GM18909 (cell line): ENCODE measurements at regions not wholly inside any gene's neighbourhood (a gene's known extent, or its start where the extent isn't known, plus 50 kb on each side); places are given as distances from the start of the nearest gene placed in this dataset.
"Not testable (repeated sequence)": the region's sequence is repeated elsewhere in the genome, so short reads cannot be mapped to it uniquely, and the experiment has no call there.

Source experiments
- ATAC-seq: cut with Tn5 transposase; IDR thresholded peaks from one replicate; pipeline ENCODE4 v1.9.1; 2021; ENCODE audit warnings: mild to moderate bottlenecking; ENCODE audit not compliant: unreplicated experiment, poor library complexity

DNA sequence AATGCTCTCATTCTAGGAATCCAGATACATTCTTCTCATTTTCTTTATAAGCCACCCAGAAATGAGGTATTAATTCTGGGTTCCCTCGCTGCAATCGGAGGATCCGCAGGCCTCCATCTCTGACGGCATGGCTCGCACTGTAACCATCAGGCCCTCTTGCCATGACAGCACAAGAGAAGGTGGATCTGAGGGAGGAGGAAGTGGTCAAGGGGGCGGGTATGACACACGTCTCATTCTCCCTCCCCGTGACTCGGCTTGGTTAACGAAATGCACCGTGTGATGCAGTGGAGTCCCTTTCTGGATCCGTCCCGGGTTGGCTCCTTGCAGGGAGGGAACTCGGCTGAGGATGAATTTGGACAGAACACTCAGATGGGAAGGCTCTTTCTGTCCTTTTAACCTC lies 280.2 kb downstream of the TCERG1L start:
- ATAC-seq: no peak

GRCh38 chr10:131032329-131033165 lies 279.0 kb downstream of the TCERG1L start:
- ATAC-seq: no peak

- ATAC-seq: no peak
These were observed 278.1 kb downstream of the TCERG1L start for GRCh38 chr10:131033166-131034085.

DNA sequence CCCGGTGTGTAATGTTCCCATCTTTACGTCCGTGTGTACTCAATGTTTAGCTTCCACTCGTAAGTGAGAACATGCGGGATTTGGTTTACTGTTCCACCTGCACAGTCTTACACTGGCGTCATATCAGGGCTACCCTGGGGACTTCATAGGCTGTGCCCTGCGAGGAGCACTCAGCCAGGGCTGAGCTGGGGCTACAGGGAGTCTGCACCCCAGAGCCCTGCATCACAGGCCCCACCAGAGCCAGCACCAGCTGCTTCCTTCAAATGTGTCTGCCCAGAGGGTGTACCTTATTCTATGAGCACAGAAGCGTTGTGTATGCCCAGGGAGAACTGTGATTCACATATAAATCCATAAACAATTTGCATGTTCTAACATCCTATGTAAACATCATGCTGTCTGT lies 277.1 kb downstream of the TCERG1L start:
- no peak for ATAC-seq

DNA sequence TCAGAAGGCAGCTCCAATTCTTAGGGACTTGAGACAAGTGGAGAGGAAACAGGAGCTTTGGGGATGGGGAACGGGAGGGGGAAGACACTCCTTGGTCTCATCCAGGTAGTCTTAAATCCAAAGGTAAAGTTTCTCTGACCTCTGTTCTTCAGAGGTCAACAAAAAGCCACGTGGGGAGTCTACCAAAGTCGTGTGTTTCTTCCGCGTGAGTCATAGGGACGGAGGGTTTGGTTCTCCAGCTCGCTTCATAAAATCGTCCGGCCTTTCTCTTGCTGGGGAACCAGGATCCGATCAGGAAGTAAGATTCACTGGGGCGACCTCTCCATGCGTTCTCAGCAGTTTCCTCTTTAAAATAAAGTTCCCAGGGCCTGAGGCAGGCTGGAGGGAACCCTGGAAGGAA lies 275.7 kb downstream of the TCERG1L start:
- ATAC-seq: no peak

GRCh38 chr10:131038056-131038455 lies 273.5 kb downstream of the TCERG1L start:
- no peak for ATAC-seq

GRCh38 chr10:131041031-131041430 lies 270.5 kb downstream of the TCERG1L start:
- no peak for ATAC-seq

DNA sequence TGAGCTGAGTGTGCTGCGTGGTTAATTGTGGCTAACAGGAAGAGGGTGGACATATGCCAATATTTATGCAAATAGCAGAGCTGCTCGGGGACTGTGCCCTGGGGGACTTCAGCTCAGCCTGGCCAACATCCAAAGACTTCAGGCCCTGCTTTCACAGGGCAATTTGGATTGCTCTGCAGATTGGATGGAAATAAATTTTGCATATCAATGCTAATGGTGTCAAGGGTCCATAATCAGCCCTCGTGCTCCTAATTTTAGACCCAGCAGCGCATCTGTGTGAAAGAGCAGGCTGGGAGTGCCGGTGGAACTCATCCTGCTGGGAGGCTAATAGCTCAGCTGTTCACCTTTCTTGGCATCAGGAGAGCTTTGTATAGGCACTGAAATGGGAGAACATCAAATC lies 270.1 kb downstream of the TCERG1L start:
- ATAC-seq: no peak

DNA sequence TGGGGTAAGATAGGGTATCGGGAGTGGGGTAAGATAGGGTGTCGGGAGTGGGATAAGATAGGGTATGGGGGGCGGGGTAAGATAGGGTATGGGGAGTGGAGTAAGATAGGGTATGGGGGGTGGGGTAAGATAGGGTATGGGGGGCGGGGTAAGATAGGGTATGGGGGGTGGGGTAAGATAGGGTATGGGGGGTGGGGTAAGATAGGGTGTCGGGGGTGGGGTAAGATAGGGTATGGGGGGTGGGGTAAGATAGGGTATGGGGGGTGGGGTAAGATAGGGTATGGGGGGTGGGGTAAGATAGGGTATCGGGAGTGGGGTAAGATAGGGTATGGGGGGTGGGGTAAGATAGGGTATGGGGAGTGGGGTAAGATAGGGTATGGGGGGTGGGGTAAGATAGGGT lies 269.5 kb downstream of the TCERG1L start:
- ATAC-seq: not testable (repeated sequence)
